ENCODE measurements at regions not wholly inside any gene's neighbourhood (a gene's known extent, or its start where the extent isn't known, plus 50 kb on each side); places are given as distances from the start of the nearest gene placed in this dataset.

DNA sequence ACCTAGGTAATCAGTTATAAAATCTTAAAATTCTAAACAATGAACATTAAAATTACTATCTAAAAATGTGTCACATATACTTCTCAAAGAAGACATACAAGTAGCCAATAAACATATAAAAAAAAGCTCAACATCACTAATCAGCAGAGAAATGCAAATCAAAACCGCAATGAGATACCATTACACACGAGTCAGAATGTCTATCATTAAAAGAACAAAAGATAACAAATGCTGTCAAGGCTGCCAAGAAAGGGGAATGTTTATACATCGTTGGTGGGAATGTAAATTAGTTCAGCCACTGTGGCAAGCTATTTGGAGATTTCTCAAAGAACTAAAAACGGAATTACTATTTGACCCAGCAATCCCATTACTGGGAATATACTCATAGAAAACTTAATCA is 310.3 kb upstream of the EDNRB start:
- no peaks in the 10 kb centered on the region for H3K79me2 ChIP-seq (ENCODE audit: low read length)
- DNase-seq = no peak
- BruUV-seq (replicated peaks) = no TSS peak
- no peak overlapping the region for H3K4me3 ChIP-seq (ENCODE audit: low read length)
- H3K4me1 ChIP-seq (ENCODE audit: insufficient read depth, low read length) = no peaks in the 10 kb centered on the region
- H3K4me2 ChIP-seq (ENCODE audit: low read length) = no peak overlapping the region
- H3K27me3 ChIP-seq (ENCODE audit: low read length) = peaks cover 25% of the 10 kb centered on the region
- POLR2A ChIA-PET (ENCODE audit: unreplicated experiment) = no interaction called here
- ATAC-seq = no peak
- intact Hi-C loops (cut with micrococcal nuclease) = no loop called here
- H3K9me3 ChIP-seq (ENCODE audit: low read length) = no peaks in the 10 kb centered on the region
- CTCF ChIA-PET = no interaction called here
- H3K9me2 ChIP-seq (replicated peaks; ENCODE audit: low read length) = no peaks in the 10 kb centered on the region
- H4K20me1 ChIP-seq (ENCODE audit: low read length) = no peaks in the 10 kb centered on the region
- TF ChIP-seq, protein P1, sequence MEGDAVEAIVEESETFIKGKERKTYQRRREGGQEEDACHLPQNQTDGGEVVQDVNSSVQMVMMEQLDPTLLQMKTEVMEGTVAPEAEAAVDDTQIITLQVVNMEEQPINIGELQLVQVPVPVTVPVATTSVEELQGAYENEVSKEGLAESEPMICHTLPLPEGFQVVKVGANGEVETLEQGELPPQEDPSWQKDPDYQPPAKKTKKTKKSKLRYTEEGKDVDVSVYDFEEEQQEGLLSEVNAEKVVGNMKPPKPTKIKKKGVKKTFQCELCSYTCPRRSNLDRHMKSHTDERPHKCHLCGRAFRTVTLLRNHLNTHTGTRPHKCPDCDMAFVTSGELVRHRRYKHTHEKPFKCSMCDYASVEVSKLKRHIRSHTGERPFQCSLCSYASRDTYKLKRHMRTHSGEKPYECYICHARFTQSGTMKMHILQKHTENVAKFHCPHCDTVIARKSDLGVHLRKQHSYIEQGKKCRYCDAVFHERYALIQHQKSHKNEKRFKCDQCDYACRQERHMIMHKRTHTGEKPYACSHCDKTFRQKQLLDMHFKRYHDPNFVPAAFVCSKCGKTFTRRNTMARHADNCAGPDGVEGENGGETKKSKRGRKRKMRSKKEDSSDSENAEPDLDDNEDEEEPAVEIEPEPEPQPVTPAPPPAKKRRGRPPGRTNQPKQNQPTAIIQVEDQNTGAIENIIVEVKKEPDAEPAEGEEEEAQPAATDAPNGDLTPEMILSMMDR (conservative IDR thresholded peaks at IDR 0.05; ENCODE audit: low read depth, low read length) = no peak
- TF ChIP-seq EZH2 (IDR thresholded peaks at IDR 0.05; ENCODE audit: low read length, unreplicated experiment) = no peak
- TF ChIP-seq EZH2phosphoT487 (IDR thresholded peaks at IDR 0.05; ENCODE audit: borderline replicate concordance, low read length) = no peak
- H3K9ac ChIP-seq (ENCODE audit: low read length) = no peak overlapping the region
- H3F3A ChIP-seq (ENCODE audit: low read length, unreplicated experiment) = no peaks in the 10 kb centered on the region
- no peaks in the 10 kb centered on the region for H3K36me3 ChIP-seq (ENCODE audit: low read depth, low read length)
- no peak overlapping the region for H2AFZ ChIP-seq (ENCODE audit: low read length)
- no peak overlapping the region for H3K27ac ChIP-seq (ENCODE audit: low read length)

DNA sequence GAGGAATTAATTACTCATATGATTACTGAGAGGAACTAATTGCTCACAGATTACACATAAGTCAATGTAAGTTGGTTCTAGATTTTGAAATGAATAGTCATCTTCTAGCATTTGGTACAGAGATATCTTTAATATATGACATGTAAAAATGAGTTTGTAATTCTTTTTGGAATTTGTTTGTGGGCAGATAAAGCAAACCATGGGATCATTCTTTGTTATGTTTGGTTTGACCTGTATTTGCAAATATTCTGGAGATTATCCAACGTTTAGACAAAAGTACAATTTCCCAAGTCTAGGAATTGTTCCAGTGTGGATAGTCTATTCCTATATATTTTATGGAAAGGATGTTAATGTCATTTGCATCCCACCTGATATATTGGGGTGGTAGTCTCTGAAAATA is 309.6 kb upstream of the EDNRB start:
- intact Hi-C loops (cut with micrococcal nuclease) = no loop called here
- Histone ChIP-seq H3K4me3 (ENCODE audit: low read length) (no peak overlapping the region), H3K79me2 (ENCODE audit: low read length) (no peaks in the 10 kb centered on the region), H3K9ac (ENCODE audit: low read length) (no peak overlapping the region), H3K9me3 (ENCODE audit: low read length) (no peaks in the 10 kb centered on the region), H3K27me3 (ENCODE audit: low read length) (peaks cover 25% of the 10 kb centered on the region), H3K4me1 (ENCODE audit: insufficient read depth, low read length) (no peaks in the 10 kb centered on the region), H3K27ac (ENCODE audit: low read length) (no peak overlapping the region), H3K9me2 (replicated peaks; ENCODE audit: low read length) (no peaks in the 10 kb centered on the region), H3K4me2 (ENCODE audit: low read length) (no peak overlapping the region), H2AFZ (ENCODE audit: low read length) (no peak overlapping the region), H3K36me3 (ENCODE audit: low read depth, low read length) (no peaks in the 10 kb centered on the region), H3F3A (ENCODE audit: low read length, unreplicated experiment) (no peaks in the 10 kb centered on the region), H4K20me1 (ENCODE audit: low read length) (no peaks in the 10 kb centered on the region)
- ChIA-PET CTCF (no interaction called here), POLR2A (ENCODE audit: unreplicated experiment) (no interaction called here)
- BruUV-seq (replicated peaks) = no TSS peak
- no peak for TF ChIP-seq EZH2 (IDR thresholded peaks at IDR 0.05; ENCODE audit: low read length, unreplicated experiment)
- TF ChIP-seq EZH2phosphoT487 (IDR thresholded peaks at IDR 0.05; ENCODE audit: borderline replicate concordance, low read length) = no peak
- TF ChIP-seq, protein P1 (conservative IDR thresholded peaks at IDR 0.05; ENCODE audit: low read depth, low read length) = no peak
- ATAC-seq = no peak
- DNase-seq = no peak

GRCh38 chr13:78227709-78228108 is 309.1 kb upstream of the EDNRB start:
- no peak overlapping the region for H3K27ac ChIP-seq (ENCODE audit: low read length)
- ChIA-PET CTCF (no interaction called here), POLR2A (ENCODE audit: unreplicated experiment) (no interaction called here)
- ATAC-seq = no peak
- TF ChIP-seq EZH2 (IDR thresholded peaks at IDR 0.05; ENCODE audit: low read length, unreplicated experiment) (no peak), EZH2phosphoT487 (IDR thresholded peaks at IDR 0.05; ENCODE audit: borderline replicate concordance, low read length) (no peak)
- TF ChIP-seq, protein P1 (conservative IDR thresholded peaks at IDR 0.05; ENCODE audit: low read depth, low read length) = no peak
- no peak overlapping the region for H3K4me2 ChIP-seq (ENCODE audit: low read length)
- no peak for DNase-seq
- H4K20me1 ChIP-seq (ENCODE audit: low read length) = no peaks in the 10 kb centered on the region
- no peaks in the 10 kb centered on the region for H3K79me2 ChIP-seq (ENCODE audit: low read length)
- H3F3A ChIP-seq (ENCODE audit: low read length, unreplicated experiment) = no peaks in the 10 kb centered on the region
- H3K4me1 ChIP-seq (ENCODE audit: insufficient read depth, low read length) = no peaks in the 10 kb centered on the region
- intact Hi-C loops (cut with micrococcal nuclease) = no loop called here
- H3K27me3 ChIP-seq (ENCODE audit: low read length) = peaks cover 25% of the 10 kb centered on the region
- no peak overlapping the region for H3K4me3 ChIP-seq (ENCODE audit: low read length)
- H3K9me2 ChIP-seq (replicated peaks; ENCODE audit: low read length) = no peaks in the 10 kb centered on the region
- H3K9ac ChIP-seq (ENCODE audit: low read length) = no peak overlapping the region
- H2AFZ ChIP-seq (ENCODE audit: low read length) = no peak overlapping the region
- BruUV-seq (replicated peaks) = no TSS peak
- no peaks in the 10 kb centered on the region for H3K36me3 ChIP-seq (ENCODE audit: low read depth, low read length)
- no peaks in the 10 kb centered on the region for H3K9me3 ChIP-seq (ENCODE audit: low read length)
